Neural crest cell (in vitro differentiated cells): ENCODE measurements at regions not wholly inside any gene's neighbourhood (a gene's known extent, or its start where the extent isn't known, plus 50 kb on each side); places are given as distances from the start of the nearest gene placed in this dataset.

Experiments
- DNase-seq: peaks from one replicate; pipeline ENCODE4 v3.0.0; 2021; ENCODE audit warnings: low read depth, mixed read lengths, low spot score
- H3K27ac Mint-ChIP-seq: one replicate; pipeline ENCODE4 v1.8.0; 2021; ENCODE audit warnings: mild to moderate bottlenecking, mixed read lengths; ENCODE audit not compliant: unreplicated experiment
- H3K27me3 Mint-ChIP-seq: 2 replicates; pipeline ENCODE4 v1.8.0; 2021; ENCODE audit warnings: low read depth, mild to moderate bottlenecking, mixed read lengths
- H3K36me3 Mint-ChIP-seq: 2 replicates; pipeline ENCODE4 v1.8.0; 2021; ENCODE audit warnings: low read depth, mild to moderate bottlenecking, mixed read lengths
- H3K4me1 Mint-ChIP-seq: 2 replicates; pipeline ENCODE4 v1.8.0; 2021; ENCODE audit warnings: mixed read lengths
- H3K4me3 Mint-ChIP-seq: one replicate; pipeline ENCODE4 v1.8.0; 2021; ENCODE audit warnings: mild to moderate bottlenecking, mixed read lengths
- H3K9me3 Mint-ChIP-seq: 2 replicates; pipeline ENCODE4 v1.8.0; 2021; ENCODE audit warnings: mixed read lengths
- TF ChIP-seq, protein P1 (sequence below): fragments of 200-600 bp; sonication (generic); conservative IDR thresholded peaks from 2 replicates; pipeline ENCODE4 v1.5.0; 2021; ENCODE audit warnings: antibody characterized with exemption, mild to moderate bottlenecking

- H3K27me3 Mint-ChIP-seq = no peaks in the 10 kb centered on the region
- TF ChIP-seq, protein P1, sequence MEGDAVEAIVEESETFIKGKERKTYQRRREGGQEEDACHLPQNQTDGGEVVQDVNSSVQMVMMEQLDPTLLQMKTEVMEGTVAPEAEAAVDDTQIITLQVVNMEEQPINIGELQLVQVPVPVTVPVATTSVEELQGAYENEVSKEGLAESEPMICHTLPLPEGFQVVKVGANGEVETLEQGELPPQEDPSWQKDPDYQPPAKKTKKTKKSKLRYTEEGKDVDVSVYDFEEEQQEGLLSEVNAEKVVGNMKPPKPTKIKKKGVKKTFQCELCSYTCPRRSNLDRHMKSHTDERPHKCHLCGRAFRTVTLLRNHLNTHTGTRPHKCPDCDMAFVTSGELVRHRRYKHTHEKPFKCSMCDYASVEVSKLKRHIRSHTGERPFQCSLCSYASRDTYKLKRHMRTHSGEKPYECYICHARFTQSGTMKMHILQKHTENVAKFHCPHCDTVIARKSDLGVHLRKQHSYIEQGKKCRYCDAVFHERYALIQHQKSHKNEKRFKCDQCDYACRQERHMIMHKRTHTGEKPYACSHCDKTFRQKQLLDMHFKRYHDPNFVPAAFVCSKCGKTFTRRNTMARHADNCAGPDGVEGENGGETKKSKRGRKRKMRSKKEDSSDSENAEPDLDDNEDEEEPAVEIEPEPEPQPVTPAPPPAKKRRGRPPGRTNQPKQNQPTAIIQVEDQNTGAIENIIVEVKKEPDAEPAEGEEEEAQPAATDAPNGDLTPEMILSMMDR = no peak
- peaks cover 4% of the 10 kb centered on the region for H3K9me3 Mint-ChIP-seq
- no peak for DNase-seq
- H3K27ac Mint-ChIP-seq = no peak overlapping the region
- no peaks in the 10 kb centered on the region for H3K4me1 Mint-ChIP-seq
- no peaks in the 10 kb centered on the region for H3K36me3 Mint-ChIP-seq
- no peak overlapping the region for H3K4me3 Mint-ChIP-seq
Observed at GRCh38 chr12:17818931-17819330, 271.1 kb downstream of the RERGL start.

DNA sequence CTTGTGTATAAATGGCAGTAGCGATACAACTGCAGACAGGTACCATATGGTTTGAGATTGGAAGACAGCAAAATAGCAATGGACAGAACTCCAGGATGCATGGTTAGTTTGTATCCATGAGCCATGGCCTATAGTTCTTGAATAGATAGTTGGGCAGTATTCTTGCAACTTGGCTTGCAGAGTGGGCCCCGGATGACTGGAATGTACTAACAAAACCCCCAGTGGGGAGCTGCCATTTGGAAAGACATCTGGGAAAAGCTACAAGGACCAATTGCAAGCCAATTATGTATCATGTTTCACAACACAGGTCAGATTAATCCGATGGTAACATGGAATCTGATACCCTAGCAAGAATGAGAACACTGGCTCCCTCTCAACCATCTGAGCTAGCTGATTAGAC, 279.6 kb downstream of the RERGL start:
- DNase-seq = no peak
- Mint-ChIP-seq H3K36me3 (peaks cover 4% of the 10 kb centered on the region), H3K27ac (no peak overlapping the region), H3K27me3 (no peaks in the 10 kb centered on the region), H3K4me1 (no peaks in the 10 kb centered on the region), H3K9me3 (peaks cover 18% of the 10 kb centered on the region), H3K4me3 (no peak overlapping the region)
- TF ChIP-seq, protein P1 = no peak

DNA sequence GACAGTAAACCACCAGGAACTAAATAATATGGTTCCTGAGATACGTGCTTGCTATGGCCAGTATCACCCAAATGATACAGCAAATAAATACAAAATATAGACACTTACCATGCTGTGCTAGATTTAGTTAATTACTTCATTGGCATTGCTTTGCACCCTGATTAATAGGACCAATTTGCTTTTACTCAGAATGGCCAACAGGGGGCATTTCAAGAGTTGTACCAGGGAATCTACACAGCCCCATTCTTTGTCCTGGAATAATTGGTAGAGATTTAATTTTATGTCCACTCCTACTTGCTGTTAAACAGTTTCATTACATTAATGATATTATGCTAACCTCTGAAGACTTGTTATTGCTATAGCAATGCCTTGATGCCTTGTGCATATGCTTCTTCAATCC, 280.8 kb downstream of the RERGL start:
- no peak overlapping the region for H3K27ac Mint-ChIP-seq
- no peak for DNase-seq
- H3K4me3 Mint-ChIP-seq = no peak overlapping the region
- H3K9me3 Mint-ChIP-seq = peaks cover 16% of the 10 kb centered on the region
- H3K27me3 Mint-ChIP-seq = no peaks in the 10 kb centered on the region
- TF ChIP-seq, protein P1 = peak; percentile 33
- peaks cover 4% of the 10 kb centered on the region for H3K36me3 Mint-ChIP-seq
- no peaks in the 10 kb centered on the region for H3K4me1 Mint-ChIP-seq

DNA sequence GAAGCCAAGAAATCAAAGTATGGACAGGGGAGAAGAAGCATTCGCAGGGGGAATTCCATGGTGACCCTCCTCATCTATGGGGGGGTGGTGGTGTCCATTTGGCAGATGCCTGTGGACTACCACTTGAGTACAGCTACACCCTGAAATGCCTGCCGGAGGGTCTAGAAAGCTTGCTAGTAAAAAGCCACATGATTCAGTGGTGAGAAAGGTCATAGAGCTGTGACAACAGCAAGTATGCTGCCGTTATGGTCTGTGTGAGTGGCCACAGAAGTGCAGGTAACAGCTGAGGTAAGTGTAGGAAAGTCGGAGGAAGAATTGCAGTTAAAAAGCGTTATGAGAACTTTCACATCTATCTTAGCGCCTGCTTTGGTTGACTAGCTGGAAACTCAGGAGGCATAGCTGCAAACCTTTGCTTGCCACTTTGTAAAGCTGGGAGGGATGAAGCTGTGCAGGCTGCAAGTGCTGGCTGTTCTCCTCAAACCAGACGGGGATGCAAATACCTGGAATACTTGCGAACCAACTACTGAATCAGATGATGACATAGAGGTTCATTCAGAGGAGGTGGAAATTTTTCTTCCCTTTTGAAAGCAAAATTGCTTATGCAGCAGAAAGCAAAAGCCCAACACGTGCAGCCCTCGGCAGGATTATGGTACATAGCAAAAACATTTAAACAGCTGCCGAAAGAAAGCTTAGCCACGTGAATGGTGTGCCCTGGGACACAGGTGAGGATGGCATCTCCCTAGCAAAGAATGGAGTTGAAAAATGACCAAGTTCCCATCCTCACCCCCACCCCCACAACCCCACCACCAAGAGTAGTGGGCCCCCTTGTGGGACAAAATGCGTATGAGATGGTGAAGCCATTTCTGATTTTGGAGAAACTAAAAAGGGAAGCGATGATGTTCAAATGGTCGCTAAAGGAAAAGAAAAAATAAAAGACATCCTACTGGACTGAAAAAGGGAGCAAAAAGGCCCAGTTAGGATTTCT, 287.0 kb downstream of the RERGL start:
- Mint-ChIP-seq H3K4me1 (no peaks in the 10 kb centered on the region), H3K4me3 (no peak overlapping the region), H3K27ac (no peak overlapping the region), H3K9me3 (peaks cover 12% of the 10 kb centered on the region), H3K36me3 (peaks cover 4% of the 10 kb centered on the region), H3K27me3 (no peaks in the 10 kb centered on the region)
- TF ChIP-seq, protein P1 = no peak
- DNase-seq = no peak

- peaks cover 5% of the 10 kb centered on the region for H3K4me1 Mint-ChIP-seq
Observed at GRCh38 chr12:17793854-17794253, 296.1 kb downstream of the RERGL start.

More at GRCh38 chr12:17793854-17794253, 296.1 kb downstream of the RERGL start:
- Mint-ChIP-seq H3K36me3 (no peaks in the 10 kb centered on the region), H3K9me3 (no peaks in the 10 kb centered on the region), H3K27ac (no peak overlapping the region), H3K4me3 (no peak overlapping the region), H3K27me3 (no peaks in the 10 kb centered on the region)
- no peak for DNase-seq
- TF ChIP-seq, protein P1 = no peak
